Activated T-cell treated with anti-CD3 and anti-CD28 coated beads for 24 hours (primary cell): ENCODE measurements at regions not wholly inside any gene's neighbourhood (a gene's known extent, or its start where the extent isn't known, plus 50 kb on each side); places are given as distances from the start of the nearest gene placed in this dataset.
"Not testable (repeated sequence)": the region's sequence is repeated elsewhere in the genome, so short reads cannot be mapped to it uniquely, and the experiment has no call there.

Source experiments
- DNase-seq: peaks from one replicate; pipeline ENCODE4 v3.0.0-alpha.2; 2020; ENCODE audit warnings: low read depth

DNA sequence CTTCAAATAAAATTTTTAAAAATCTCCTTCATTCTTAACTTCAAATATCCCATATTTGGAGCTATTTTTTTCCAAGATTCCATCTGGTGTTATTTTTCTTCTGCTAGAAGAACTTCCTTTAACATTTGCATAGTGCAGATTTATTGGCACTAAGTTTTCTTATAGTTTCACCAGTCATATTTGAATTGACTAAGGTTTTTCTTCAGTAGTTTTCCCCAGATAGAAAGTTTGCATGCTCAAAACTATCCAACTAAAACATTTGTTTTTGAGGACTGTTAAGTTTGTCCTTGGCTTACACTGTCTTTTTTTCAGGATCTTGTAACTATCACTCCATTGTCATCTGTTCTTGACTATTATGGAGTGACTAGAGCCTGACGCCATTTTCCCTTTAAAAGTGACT, 606.7 kb downstream of the TAF11L14 start:
- no peak for DNase-seq

DNA sequence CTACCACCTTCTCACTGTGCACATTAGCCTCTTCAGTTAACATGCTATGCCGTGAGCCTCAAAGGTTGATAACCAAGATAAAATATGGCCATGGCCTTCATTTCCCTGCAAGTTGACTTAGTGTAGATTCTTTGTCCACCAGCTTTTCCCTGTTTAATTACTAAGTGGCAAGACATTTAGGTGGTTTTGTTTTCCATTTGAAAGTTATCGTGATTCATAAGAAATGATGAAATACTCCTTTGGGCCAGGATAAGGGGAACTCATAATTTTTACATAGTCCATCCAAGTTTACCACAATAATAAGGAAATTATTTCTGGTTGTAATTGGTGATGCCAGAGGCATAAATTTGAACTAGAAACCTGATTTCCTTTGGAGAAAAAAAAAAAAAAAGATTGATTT, 609.6 kb downstream of the TAF11L14 start:
- no peak for DNase-seq

DNA sequence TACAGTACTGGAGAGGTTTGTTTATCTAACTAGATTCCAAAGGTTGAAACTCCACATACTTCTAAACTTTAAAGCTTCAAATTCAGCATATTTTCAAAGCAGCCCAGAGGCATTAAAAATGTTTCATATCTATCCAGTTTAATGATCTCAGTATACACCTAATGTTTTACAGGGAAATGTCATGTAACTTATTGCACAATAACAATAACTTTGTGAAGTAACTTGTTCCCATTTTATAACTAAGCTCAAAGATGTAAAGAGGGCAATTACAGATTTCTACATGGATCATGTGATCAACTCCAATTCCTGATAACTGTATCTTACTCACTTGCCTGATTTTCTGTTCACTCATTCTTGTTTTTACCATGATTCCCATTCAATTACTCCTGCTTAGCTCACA, 610.0 kb downstream of the TAF11L14 start:
- DNase-seq, result no peak

DNA sequence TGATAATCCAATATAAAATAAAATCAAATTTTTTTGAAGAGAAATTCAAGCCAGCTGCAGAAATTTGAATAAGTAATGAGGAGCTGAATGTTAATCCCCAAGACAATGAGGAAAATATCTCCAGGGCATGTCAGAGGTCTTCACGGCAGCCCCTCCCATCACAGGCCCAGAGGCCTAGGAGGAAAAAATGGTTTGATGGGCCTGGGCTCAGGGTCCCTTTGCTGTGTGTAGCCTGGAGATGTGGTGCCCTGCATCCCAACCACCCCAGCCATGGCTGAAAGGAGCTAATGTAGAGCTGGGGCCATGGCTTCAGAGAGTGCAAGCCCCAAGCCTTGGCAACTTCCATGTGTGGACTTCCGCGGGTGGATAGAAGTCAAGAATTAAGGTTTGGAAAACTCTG, 618.3 kb downstream of the TAF11L14 start:
- no peak for DNase-seq

DNA sequence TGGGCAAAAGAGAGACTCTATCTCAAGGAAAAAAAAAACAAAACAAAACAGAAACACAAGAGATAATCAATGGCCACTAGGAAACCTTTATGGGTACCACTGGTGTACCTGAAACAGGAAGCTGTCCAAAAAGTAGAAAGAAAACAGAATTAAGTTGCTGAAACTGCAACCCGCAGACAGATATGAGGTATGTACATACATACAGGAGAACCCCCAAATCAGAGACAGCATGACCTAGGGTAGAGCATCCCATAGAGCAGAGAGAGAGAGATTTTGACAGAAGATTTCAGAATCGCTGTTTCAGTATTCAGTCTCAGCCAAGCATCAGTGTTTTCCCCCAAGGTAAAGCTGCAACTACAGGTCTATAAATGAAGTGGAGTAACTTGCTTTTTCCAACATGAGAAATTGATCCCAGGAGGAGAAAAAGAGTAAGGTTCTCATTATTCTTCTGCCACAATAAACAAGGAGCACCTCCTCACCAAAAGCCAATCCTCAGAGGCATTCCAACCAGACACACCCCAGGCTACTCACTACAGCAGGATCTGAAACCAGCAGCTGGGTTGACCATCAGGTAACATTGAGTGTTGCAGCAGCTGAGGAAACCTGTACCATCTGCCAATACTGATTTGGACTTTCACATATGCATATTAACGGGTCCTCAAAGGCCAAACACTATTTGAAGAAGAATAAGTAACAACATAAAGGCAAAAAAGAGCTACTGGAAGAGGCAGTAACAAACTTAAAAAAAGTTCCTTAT, 630.0 kb downstream of the TAF11L14 start:
- no peak for DNase-seq

DNA sequence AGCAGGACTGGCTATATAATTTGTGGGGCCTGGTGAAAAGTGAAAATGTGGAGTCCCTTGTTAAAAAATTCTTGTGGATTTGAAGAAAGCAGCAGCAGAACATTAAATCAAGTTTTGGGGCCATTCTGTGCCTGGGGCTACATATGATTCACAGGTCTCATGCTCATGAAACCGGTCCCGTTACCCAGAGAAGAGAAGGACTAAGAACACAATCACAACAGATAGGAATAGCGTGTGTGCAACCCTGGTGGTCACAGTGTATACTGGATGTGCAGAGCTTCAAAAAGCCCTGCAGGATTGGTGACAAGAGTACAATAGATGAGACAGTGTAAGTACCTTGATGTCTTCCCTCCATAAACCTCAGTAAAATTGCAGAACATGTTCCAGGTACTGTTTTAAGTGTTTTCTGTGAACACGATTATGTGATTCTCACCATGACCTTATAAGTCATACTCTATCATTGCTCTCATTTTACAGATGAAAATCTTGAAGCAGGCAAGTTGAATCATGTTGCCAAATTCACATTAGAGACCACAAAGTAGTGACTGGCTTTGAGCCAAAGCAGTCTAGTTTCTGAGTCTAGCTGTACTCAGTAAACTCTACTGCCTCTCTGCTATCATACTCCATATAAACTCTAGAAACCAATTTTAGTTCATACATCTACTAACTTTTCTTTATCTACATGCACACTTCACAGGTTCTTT, 636.5 kb downstream of the TAF11L14 start:
- DNase-seq, result no peak

DNA sequence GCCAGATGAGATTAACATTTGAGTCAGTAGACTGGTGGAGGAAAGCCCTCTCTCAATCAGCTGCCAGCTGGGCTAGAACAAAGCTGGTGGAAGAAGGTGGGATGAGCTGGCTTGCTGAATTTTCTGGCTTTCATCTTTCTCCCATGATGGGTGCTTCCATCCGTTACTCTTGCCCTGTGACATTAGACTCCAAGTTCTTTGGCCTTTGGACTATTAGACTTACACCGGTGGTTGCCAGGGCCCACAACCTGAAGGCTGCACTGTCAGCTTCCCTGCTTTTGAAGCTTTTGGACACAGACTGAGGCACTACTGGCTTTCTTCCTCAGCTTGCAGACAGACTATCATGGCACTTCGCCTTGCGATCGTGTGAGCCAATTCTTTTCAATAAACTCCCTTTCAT, 642.7 kb downstream of the TAF11L14 start:
- DNase-seq, result no peak

DNA sequence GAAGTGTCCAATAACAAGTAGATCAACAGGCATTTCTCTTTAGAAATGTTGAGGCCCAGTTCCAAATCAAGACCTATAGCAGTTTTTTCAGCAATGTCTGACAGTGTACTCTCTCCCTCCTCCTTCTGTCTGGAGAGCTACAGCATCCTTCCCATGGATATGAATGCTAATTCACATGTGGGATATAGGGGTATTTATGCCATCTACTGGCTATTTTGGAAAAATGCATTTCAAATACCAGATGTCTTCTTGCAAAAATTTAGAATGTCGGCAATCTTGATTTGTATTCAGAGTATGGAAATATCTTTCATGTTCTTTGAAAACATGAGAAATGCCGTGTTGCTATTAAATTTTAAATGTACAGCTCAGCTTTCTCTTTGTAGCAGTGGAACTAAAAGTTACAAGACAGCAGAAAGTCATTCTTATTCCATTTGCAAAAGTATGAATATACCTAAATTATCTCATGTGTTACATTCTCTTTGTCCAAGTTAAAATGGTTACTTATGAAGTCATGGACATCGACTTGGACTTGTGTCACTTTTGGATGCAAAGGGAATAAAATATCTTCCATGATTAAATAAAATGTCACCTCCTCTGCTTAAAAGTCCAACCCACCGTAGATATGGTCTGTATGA, 647.8 kb downstream of the TAF11L14 start:
- no peak for DNase-seq

DNA sequence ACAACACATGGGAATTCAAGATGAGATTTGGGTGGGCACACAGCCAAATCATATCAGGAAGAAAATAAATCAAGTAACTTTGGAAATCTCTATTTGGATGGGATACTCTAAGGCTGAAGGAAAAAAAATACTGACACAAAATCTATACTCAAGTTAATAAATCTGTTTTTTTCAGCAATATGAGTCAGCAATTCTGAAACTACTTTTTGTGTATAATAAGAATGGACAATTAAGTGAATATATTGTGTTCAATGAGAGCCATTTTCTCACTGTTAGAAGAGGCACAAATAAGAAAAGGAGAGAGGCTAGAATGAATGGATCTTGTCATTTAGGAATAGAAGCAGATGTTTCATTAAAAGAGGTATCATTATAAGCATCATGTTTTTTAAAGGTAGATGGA, 651.0 kb downstream of the TAF11L14 start:
- DNase-seq, result no peak

DNA sequence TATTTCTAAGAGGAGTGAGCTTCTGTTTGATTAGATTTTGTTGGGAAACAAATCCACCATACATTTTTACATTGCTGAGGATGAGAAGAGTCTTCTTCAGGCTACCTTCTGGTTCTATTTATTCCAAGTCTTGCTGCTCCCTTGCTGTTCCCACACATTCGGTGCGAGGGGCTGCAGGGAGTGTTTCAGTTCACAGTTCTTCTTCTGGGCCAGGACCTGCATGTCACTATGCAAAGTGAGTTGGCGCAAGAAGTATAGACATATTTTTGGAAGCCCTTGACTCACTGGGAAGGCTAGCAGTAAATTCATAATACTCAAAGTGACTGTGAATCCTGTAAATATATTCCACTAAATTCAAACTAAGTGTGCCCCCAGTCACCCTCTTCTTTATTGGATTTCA, 657.9 kb downstream of the TAF11L14 start:
- no peak for DNase-seq

DNA sequence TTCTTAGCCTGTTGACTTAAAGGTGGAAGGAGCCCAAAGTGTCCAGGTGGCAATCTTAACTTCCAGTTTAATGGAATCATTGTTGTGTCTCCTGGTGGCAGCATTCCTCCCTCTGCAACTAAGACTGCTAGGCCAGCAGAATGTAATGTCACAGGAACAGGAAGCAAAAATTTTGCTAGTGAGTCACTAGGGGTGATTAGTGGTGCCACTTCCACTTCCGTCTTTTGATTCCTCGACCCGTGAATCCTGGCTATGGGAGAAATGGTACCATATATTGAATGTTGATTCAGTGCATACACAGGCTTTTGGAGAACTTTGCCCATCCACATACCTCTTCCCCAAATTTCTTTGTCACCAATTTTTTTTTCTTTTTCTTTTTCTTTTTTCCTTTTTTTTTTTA, 661.4 kb downstream of the TAF11L14 start:
- DNase-seq, result not testable (repeated sequence)

DNA sequence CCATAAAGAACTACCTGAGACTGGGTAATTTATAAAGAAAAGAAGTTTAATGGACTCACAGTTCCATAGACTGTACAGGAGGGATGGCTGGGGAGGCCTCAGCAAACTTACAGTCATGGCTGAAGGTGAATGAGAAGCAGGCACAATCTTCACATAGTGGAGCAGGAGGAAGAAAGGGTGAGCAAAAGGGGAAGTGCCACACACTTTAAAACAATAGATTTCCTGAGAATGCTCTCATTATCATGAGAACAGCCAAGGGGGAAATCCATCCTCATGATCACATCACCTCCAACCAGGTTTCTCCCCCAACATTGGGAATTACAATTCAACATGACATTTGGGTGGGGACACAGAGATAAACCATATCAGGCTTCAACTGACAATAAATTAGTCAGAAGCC, 664.9 kb downstream of the TAF11L14 start:
- no peak for DNase-seq

DNA sequence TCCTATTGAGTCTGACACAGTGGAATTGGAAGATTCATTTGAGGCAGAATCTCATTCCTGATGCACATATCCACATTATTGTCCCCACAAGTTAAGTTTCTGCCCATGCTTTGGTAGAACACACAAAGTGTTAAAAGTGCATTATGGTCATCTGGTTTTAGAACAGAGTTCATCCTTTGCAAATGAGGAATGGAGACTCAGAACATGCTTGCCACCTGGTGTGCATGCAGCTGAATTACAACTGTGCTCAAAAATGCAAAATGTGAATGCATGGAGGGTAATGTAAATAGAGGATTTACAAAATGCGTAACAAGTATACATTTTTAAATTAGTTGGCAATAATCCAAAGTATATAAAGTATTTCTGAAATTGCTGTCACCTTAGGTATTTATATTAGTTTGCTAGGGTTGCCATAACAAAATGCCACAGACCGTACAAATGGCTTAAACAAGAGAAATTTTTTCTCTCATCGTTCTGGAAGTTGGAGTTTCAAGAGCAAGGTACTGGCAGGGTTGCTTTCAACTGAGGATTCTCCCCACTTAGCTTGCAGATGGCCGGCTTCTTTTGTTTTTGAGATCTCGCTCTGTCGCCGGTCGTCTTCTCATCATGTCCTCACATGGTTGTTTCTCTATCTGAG, 671.1 kb downstream of the TAF11L14 start:
- no peak for DNase-seq

DNA sequence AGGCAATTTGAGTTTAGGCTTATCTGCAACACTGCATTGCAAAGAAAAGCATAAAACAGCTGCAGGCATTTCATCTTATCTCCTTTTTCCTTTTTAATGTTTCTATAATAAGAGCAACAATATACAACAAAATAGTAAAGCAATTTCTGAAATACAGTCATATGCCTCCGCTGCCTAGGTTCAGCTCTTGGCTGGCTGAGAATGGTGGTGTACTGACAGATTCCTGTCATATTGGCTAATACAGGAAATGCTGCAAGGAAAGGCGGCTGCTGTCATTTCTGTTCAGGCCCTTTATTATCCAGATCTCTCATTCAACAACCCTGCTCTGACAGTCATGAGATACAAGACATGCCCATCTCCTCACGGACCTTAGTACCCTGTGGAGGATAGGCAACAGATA, 677.0 kb downstream of the TAF11L14 start:
- DNase-seq, result no peak

DNA sequence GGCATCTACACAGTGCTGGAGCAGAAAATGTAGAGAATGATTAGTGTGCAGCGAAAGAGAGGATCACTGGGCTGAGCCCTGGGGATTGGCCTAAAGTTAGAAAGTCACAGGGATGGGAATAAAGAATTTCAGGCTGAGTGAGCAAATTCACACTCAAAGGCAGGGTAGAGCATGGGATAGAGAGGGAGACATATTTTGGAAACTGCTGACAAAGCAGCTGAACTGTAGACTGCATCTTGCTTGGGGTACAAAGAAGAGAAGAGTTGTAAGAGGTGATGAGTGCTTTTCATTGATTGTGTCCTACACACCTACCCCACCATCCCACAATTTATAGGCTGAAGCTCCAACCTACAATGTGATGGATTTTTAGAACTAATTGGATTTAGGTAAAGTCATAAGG, 677.8 kb downstream of the TAF11L14 start:
- DNase-seq, result no peak

DNA sequence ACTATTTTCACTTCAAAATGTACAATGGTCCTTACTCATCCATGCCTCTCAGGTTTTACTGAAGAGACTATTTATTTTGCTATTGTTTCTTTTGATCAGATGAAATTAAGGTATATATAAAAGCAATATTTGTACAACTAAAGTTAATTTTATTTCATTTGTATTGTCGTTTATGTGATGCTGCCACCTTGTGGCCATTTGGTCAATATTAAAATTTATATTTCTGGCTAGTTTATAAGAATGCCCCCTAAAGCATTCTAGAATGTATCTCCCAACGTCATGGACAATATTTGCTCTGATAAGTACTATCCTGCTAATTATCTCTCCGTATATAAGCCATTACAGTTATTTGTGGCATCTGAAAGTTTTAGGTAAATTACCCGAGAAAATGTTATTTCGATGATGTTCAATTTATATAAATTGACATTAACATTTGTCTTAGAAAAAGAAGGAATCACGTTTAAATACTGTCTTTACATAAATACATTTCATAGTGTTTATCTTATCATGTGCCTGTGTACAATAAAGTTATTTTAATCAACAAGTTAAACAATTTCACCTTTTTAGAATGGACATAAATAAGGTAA, 680.0 kb downstream of the TAF11L14 start:
- DNase-seq, result no peak

DNA sequence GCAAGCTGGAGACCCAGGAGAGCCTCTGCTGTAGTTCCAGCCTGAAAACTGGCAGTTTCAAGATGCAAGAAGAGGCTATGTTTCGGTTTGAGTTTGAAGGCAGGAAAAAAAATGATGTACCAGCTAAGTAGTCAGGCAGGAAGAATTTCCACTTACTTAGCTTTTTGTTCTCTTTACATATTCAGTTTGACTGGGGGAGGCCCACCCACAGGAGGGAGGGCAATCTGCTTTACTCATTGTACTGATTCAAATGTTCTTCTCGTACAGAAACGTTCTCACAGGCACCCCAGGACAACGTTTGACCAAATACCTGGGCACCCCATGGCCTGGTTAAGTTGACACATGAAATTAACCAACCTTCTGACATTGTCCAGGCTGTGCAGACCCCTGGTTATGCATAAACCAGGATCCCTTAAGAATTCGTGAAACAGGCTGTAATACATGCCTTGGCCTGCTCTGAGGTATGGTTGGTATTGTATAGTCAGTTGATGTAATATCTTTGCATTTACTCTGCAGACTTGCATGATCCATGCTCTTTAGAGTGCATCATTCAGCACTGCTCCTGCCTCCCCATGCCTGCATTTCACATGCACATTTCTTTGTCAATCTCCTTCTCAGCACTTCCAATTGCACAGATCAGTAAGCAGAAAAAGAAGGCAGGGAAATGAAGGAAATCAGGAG, 687.1 kb downstream of the TAF11L14 start:
- no peak for DNase-seq

DNA sequence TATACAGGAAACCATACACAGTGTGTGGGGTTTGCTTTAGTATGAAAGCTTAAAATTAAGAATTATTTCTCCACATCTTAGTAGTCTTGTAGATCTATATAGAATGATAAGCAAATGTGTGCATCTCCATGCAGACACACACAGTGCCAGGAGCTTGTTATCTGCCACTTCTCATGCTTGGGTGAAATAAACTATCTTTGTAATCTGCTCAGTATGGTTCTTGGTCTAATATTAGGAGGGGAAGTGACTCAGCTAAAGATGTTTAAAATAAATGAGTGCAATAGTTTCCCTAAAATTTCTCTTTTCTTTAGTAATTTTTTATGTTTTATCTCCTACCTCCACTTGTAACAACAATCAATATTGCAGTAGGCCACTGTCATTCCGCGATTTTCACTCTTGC, 689.6 kb downstream of the TAF11L14 start:
- DNase-seq, result no peak

DNA sequence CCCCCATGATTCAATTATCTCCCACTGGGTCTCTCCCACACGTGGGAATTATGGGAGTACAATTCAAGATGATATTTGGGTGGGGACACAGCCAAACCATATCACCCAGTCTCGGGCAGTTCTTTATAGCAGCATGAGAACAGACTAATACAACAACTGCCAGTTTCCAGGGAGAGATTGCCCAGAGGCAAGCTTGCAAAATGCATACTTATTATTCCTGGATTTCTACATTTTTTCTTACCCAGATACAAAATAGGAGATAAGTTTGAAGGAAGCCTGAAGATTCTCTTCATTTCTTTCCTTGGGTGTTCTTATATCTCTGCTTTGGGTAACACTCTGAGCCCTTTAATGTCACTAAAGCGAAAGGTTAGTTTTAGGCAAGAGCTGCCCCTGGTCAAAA, 691.2 kb downstream of the TAF11L14 start:
- DNase-seq, result no peak

DNA sequence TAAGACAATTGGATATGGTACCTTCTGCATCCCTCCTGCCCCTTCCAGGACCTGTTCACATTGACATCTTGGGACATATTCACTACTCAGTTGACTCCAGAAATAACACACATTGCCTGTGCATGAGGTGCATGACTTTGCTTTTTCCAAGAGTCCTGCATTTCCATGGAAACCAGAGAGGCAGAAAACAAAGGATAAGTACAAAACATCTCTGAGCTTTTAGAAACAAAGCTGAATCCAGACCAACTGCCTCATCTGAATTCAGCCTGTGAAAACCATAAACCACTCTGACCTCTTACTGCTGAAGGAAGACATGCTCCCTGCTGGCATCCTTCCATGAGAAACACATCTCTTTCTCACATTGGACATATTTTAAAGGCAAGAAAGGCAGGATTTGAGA, 695.1 kb downstream of the TAF11L14 start:
- no peak for DNase-seq

DNA sequence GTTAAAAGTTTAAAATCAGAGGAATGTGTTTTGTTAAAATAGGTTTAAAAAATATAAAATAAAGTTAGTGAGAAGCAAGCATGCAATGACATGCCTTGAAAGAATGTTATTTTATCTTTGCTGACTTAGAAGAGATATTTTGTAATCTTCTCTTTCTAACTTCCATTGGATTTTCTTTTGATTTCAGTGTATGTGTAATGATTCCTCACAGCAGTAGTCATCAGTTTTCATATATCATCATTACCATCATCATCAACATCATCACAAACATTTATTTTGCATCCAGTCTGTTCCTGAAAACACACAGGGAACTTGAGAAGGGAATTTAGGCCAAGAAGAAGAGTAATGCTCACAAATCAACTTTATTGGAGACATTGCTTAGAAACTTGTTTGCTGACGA, 699.6 kb downstream of the TAF11L14 start:
- no peak for DNase-seq

DNA sequence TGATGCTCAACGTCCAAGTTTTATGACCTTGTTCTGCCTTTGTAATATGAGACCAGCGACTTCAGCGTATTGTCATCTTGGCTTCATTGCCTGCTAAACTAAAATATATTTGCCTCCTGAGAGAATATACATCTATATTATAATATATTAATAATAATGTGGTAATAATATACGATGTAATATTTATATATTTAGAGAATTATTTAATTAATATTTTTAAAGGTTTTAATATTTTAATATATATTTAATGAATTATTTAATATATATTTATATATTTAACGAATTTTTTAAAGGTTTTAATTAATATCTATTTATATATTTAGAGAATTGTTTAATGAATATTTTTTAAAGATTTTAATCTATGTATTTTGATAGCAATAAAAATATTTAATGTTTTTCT, 700.7 kb downstream of the TAF11L14 start:
- DNase-seq, result no peak
